Liver (tissue), 3 donors: ENCODE measurements at regions not wholly inside any gene's neighbourhood (a gene's known extent, or its start where the extent isn't known, plus 50 kb on each side); places are given as distances from the start of the nearest gene placed in this dataset.
"Not testable (repeated sequence)": the region's sequence is repeated elsewhere in the genome, so short reads cannot be mapped to it uniquely, and the experiment has no call there.

Experiments used
- ATF3 ChIP-seq: IDR thresholded peaks from 2 replicates; pipeline ENCODE4 v1.6.1; 2016; ENCODE audit warnings: antibody characterized with exemption
- CTCF ChIP-seq: fragments of 150-350 bp; IDR thresholded peaks from 2 replicates; pipeline ENCODE4 v1.5.1; 2017; ENCODE audit warnings: improper control_type of control experiment, low read depth, low read length; ENCODE audit not compliant: missing input control
- EGR1 ChIP-seq, 2 donors: IDR thresholded peaks; 2 replicates each; pipeline ENCODE4 v1.6.1; 2016 to 2018; ENCODE audit warnings: antibody characterized with exemption in 2 of 2, low read depth in 2 of 2
- FOXA1 ChIP-seq: IDR thresholded peaks from 2 replicates; pipeline ENCODE4 v1.6.1; 2016; ENCODE audit warnings: antibody characterized with exemption
- JUND ChIP-seq, 2 donors: IDR thresholded peaks; 2 replicates each; pipeline ENCODE4 v1.6.1; 2016; ENCODE audit warnings: antibody characterized with exemption in 2 of 2
- MAX ChIP-seq: IDR thresholded peaks from 2 replicates; pipeline ENCODE4 v1.6.1; 2016; ENCODE audit warnings: antibody characterized with exemption
- RAD21 ChIP-seq, 2 donors: IDR thresholded peaks; 2 replicates each; pipeline ENCODE4 v1.6.1; 2016; ENCODE audit warnings: antibody characterized with exemption in 2 of 2, mild to moderate bottlenecking in 2 of 2
- REST ChIP-seq: IDR thresholded peaks from 2 replicates; pipeline ENCODE4 v1.6.1; 2016; ENCODE audit warnings: antibody characterized with exemption, mild to moderate bottlenecking
- RXRA ChIP-seq, 2 donors: IDR thresholded peaks; 2 replicates each; pipeline ENCODE4 v1.6.1; 2017 to 2018; ENCODE audit warnings: antibody characterized with exemption in 2 of 2, mild to moderate bottlenecking in 1 of 2
- SP1 ChIP-seq: IDR thresholded peaks from 2 replicates; pipeline ENCODE4 v1.6.1; 2018; ENCODE audit warnings: antibody characterized with exemption, mild to moderate bottlenecking
- TAF1 ChIP-seq: conservative IDR thresholded peaks from 2 replicates; pipeline ENCODE4 v1.6.1; 2016; ENCODE audit warnings: antibody characterized with exemption, mild to moderate bottlenecking
- YY1 ChIP-seq: IDR thresholded peaks from 2 replicates; pipeline ENCODE4 v1.6.1; 2016; ENCODE audit warnings: antibody characterized with exemption, mild to moderate bottlenecking
- donor health status: healthy.
- donor health status: healthy.

- not testable (repeated sequence) for TF ChIP-seq CTCF; MAX; REST; JUND (IDR thresholded peaks at IDR 0.05); RAD21 (IDR thresholded peaks at IDR 0.05); SP1; FOXA1; RXRA (IDR thresholded peaks at IDR 0.05); YY1; ATF3; EGR1 (IDR thresholded peaks at IDR 0.05; ENCODE audit: low read depth in 2 of 2); TAF1
Measured at GRCh38 chr3:35316841-35317240, 322.5 kb upstream of the ARPP21 start.
